ENCODE measurements at regions not wholly inside any gene's neighbourhood (a gene's known extent, or its start where the extent isn't known, plus 50 kb on each side); places are given as distances from the start of the nearest gene placed in this dataset.

- no peak for DNase-seq
These were observed 90.7 kb upstream of the PCDH18 start for GRCh38 chr4:137623013-137623412.

GRCh38 chr4:137621056-137621455, 88.8 kb upstream of the PCDH18 start:
- no peak for DNase-seq

GRCh38 chr4:137614491-137614890, 82.2 kb upstream of the PCDH18 start:
- no peak for DNase-seq

- no peak for DNase-seq
These were observed 79.9 kb upstream of the PCDH18 start for GRCh38 chr4:137611998-137612700.

- no peak for DNase-seq
These were observed 78.7 kb upstream of the PCDH18 start for GRCh38 chr4:137610960-137611359.

- no peak for DNase-seq
These were observed 77.6 kb upstream of the PCDH18 start for GRCh38 chr4:137609718-137610430.

- no peak for DNase-seq
These were observed 75.8 kb upstream of the PCDH18 start for GRCh38 chr4:137608085-137608484.

GRCh38 chr4:137602436-137602835, 70.1 kb upstream of the PCDH18 start:
- no peak for DNase-seq

- no peak for DNase-seq
These were observed 69.6 kb upstream of the PCDH18 start for GRCh38 chr4:137601934-137602333.

GRCh38 chr4:137599734-137600133, 67.4 kb upstream of the PCDH18 start:
- no peak for DNase-seq

- no peak for DNase-seq
These were observed 65.6 kb upstream of the PCDH18 start for GRCh38 chr4:137597752-137598430.

GRCh38 chr4:137587796-137588195, 55.5 kb upstream of the PCDH18 start:
- DNase-seq: no peak

- DNase-seq: no peak
These were observed 51.4 kb upstream of the PCDH18 start for GRCh38 chr4:137583671-137584070.

Data from SIG-M5 (cell line).